ENCODE measurements at regions not wholly inside any gene's neighbourhood (a gene's known extent, or its start where the extent isn't known, plus 50 kb on each side); places are given as distances from the start of the nearest gene placed in this dataset.
A peak's percentile ranks its signal among the peaks of the same experiment; 100 is the strongest.

DNA sequence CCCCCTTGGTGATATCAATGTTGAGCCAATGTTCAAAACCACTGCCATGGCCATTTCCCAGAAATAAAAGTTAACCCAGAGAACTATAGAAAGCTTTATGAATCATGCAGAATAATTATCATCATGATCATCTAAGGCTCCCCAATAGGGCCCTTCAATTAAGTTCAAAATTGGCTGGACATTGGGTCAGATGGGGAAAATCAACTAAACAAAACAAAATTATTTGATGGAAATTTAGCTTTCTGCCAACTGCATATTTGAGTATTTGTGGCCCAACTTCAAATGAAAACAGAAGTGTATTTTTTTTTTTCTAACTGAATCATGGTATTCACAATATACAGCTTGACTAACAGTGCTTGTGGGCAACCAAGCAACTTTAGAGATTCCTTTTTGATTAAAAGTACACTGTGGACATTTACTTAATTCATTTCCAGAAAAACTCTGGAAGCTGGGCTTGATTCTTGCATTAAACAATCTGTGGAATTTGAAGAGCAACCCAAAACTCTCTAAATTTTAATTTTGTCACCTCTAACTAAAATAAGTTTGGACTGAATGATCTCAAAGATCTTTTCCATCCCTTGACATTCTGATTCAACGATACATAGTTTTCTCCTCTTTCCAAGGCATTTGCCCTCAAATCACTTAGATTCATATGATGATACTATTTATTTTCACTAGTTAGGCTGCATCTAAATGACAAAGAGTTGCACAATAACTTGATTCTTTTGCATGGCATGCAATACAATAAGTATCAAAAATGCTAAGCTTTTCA, 203.2 kb downstream of the AHR start:
- Mint-ChIP-seq H3K27ac (no peak overlapping the region), H3K4me1 (ENCODE audit: low read depth) (peaks cover 33% of the 10 kb centered on the region)
- TF ChIP-seq, protein P1, sequence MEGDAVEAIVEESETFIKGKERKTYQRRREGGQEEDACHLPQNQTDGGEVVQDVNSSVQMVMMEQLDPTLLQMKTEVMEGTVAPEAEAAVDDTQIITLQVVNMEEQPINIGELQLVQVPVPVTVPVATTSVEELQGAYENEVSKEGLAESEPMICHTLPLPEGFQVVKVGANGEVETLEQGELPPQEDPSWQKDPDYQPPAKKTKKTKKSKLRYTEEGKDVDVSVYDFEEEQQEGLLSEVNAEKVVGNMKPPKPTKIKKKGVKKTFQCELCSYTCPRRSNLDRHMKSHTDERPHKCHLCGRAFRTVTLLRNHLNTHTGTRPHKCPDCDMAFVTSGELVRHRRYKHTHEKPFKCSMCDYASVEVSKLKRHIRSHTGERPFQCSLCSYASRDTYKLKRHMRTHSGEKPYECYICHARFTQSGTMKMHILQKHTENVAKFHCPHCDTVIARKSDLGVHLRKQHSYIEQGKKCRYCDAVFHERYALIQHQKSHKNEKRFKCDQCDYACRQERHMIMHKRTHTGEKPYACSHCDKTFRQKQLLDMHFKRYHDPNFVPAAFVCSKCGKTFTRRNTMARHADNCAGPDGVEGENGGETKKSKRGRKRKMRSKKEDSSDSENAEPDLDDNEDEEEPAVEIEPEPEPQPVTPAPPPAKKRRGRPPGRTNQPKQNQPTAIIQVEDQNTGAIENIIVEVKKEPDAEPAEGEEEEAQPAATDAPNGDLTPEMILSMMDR (IDR thresholded peaks at IDR 0.05; ENCODE audit: unreplicated experiment) = no peak

DNA sequence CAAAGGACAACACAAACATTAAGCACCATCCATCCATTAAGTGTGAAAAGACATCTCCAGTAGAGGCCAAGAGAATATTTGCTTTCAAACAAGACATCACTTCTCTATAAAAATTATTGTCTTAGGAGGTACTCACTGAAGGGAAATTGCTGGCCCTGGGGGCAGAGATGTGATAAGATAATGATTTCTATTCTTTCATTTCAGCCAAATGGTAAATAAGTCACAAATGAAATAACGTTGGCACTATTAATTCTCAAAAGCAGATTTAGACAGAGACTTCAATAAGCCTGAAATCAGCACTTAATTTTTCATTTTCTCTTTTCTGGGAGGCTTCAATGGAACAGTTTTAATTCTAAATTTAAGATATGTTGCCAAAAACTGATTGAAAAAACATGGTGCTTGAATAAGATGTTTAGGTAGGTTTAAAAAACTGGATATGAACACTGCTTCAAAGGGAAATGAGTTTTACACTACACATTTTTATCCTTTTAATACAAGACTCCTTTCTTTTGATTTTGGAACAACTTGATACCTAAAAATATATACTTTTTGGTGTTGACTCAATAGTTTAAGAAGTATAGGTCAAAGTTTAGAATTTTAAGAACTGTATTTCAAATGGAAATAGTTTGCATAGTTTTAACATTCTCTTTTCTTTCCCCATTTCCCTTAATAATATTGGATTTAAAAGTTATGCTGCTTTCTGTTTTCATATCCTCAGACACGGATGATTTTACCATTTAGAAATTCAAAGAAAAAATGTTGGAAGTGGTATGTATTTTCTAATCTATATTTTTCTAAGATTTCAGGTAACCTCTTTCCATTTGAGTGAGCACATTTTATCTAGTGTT, 204.0 kb downstream of the AHR start:
- Mint-ChIP-seq H3K9me3 (ENCODE audit: low read depth) (no peaks in the 10 kb centered on the region), H3K27me3 (no peaks in the 10 kb centered on the region), H3K4me1 (ENCODE audit: low read depth) (peaks cover 33% of the 10 kb centered on the region), H3K27ac (no peak overlapping the region), H3K36me3 (ENCODE audit: insufficient read depth) (no peaks in the 10 kb centered on the region), H3K4me3 (ENCODE audit: low read depth) (no peak overlapping the region)
- TF ChIP-seq, protein P1 (IDR thresholded peaks at IDR 0.05; ENCODE audit: unreplicated experiment) = no peak
- DNase-seq (ENCODE audit: low spot score, unreplicated experiment) = no peak

More for the DNA sequence above, 203.2 kb downstream of the AHR start:
- Mint-ChIP-seq H3K27me3 (no peaks in the 10 kb centered on the region), H3K9me3 (ENCODE audit: low read depth) (no peaks in the 10 kb centered on the region), H3K4me3 (ENCODE audit: low read depth) (no peak overlapping the region), H3K36me3 (ENCODE audit: insufficient read depth) (no peaks in the 10 kb centered on the region)
- no peak for DNase-seq (ENCODE audit: low spot score, unreplicated experiment)

DNA sequence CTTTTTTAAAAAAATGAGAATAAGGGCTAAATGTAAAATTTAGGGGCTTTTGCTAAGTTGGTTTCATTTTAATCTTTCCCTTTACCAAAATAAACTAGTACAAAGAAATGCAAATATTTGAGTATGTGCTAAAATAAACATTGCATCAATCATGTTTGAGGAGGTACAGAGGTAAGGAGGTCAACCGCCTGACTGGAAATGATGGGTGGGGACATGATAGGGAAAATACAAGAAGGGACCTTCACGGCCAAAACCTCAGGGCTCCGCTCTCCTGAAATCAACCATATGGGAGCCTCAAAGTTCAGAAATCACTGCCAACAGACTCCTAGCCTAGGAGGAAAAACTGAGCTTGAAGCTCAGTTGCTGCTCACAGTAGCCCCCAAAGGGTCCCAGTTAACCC, 207.6 kb downstream of the AHR start:
- H3K4me3 Mint-ChIP-seq (ENCODE audit: low read depth) = peak overlapping the region; percentile 49
- DNase-seq (ENCODE audit: low spot score, unreplicated experiment) = no peak
- H3K27me3 Mint-ChIP-seq = no peaks in the 10 kb centered on the region

DNA sequence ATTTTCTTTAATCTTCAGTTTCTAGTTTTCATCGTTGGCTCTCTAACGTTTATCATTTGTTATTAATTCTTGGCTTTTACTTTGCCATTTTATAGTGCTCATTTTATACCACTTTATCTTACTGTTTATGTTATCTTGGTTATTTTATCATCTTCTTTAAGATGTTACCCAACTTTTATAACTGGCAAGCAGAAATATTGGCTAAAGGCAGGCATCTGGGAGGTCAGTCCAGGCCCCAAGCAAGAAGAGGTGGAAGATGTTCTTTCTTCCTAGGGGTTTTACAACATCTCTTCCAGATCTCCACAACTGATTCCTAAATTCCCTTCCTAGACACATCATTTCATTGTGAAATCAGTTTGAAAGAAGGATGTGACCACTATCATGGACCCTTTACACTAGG, 208.1 kb downstream of the AHR start:
- H3K4me3 Mint-ChIP-seq (ENCODE audit: low read depth) = no peak overlapping the region

More for the DNA sequence above, 207.6 kb downstream of the AHR start:
- no peak overlapping the region for H3K27ac Mint-ChIP-seq
- no peaks in the 10 kb centered on the region for H3K36me3 Mint-ChIP-seq (ENCODE audit: insufficient read depth)
- H3K4me1 Mint-ChIP-seq (ENCODE audit: low read depth) = peaks cover 28% of the 10 kb centered on the region
- TF ChIP-seq, protein P1 (IDR thresholded peaks at IDR 0.05; ENCODE audit: unreplicated experiment) = no peak
- H3K9me3 Mint-ChIP-seq (ENCODE audit: low read depth) = no peaks in the 10 kb centered on the region

DNA sequence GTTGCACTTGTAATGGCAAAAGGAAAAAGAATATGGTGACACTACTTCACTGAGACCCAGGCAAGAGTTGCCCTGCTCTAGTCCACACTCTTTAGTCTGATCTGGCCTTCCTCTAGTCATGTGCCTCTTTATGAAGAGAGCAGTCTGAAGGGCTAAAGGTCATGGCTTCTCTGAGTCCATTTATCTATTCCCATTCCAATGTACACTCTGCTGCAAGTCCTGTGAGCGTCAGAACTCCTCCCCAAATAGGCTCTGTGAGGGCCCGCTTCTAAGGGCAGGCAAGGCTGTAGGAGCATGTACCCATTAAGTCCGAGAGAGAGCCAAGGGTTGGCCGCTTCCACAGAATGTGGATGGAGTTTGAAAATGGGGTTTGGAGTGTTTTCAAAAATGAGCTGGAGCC, 209.3 kb downstream of the AHR start:
- H3K36me3 Mint-ChIP-seq (ENCODE audit: insufficient read depth) = no peaks in the 10 kb centered on the region
- no peak for DNase-seq (ENCODE audit: low spot score, unreplicated experiment)
- H3K27me3 Mint-ChIP-seq = no peaks in the 10 kb centered on the region
- no peak overlapping the region for H3K4me3 Mint-ChIP-seq (ENCODE audit: low read depth)
- TF ChIP-seq, protein P1 (IDR thresholded peaks at IDR 0.05; ENCODE audit: unreplicated experiment) = no peak
- no peak overlapping the region for H3K27ac Mint-ChIP-seq
- H3K9me3 Mint-ChIP-seq (ENCODE audit: low read depth) = no peaks in the 10 kb centered on the region
- peaks cover 31% of the 10 kb centered on the region for H3K4me1 Mint-ChIP-seq (ENCODE audit: low read depth)

More for the DNA sequence above, 208.1 kb downstream of the AHR start:
- no peaks in the 10 kb centered on the region for H3K27me3 Mint-ChIP-seq
- H3K27ac Mint-ChIP-seq = no peak overlapping the region
- no peaks in the 10 kb centered on the region for H3K9me3 Mint-ChIP-seq (ENCODE audit: low read depth)
- H3K36me3 Mint-ChIP-seq (ENCODE audit: insufficient read depth) = no peaks in the 10 kb centered on the region
- DNase-seq (ENCODE audit: low spot score, unreplicated experiment) = no peak
- TF ChIP-seq, protein P1 (IDR thresholded peaks at IDR 0.05; ENCODE audit: unreplicated experiment) = no peak
- H3K4me1 Mint-ChIP-seq (ENCODE audit: low read depth) = peaks cover 28% of the 10 kb centered on the region

Data from progenitor cell of endocrine pancreas (in vitro differentiated cells).